ENCODE measurements at regions not wholly inside any gene's neighbourhood (a gene's known extent, or its start where the extent isn't known, plus 50 kb on each side); places are given as distances from the start of the nearest gene placed in this dataset.

GRCh38 chr14:62101189-62101588, 339.0 kb downstream of the SNAPC1 start:
- no peak for DNase-seq

DNA sequence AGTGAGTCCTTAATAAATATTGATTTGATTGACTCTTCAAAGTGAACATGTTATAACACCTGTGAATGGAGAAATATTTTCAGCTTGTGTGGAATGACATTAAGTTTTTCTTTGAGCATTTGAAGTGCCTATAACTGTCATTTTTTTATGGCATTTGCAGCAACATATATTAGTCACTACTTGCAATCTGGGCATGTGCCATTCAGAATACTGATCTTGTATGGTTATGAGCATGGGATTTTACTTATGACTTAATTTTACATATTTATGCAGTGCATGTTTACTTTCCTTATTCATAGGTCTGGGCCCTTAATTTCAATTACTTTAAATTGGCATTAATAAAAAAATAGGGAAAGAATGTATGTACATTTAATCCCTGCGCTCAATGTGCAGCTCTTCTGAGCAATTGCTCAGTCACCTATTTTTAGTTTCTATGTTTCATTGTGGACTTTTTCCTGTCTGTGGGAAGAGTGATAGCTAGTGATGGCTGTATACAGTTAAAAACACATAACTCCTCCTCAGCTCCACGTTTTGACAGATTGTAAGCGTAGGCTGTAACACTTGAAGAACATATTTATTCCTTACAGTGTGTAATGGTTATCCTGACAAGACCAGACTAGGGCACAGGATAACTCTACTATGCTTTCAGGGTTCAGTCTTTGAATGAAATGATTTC, 339.6 kb downstream of the SNAPC1 start:
- no peak for DNase-seq

DNA sequence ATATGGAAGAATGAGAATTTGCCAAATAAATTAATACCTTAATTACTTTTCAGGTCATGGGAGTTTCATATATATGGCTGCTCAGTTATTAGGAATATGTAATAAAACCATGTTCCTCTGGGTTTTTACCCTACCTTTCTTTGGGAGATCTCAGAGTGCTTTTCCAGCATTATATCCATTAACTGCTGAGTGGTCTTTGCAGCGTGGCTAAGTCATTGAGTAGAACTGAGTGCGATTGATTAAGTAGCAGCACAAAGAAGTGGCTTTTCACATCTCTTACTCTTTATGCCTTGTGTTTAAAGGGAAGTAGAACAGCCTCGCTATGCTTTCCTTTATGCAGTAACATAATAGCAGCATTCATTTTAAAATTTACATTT, 340.1 kb downstream of the SNAPC1 start:
- no peak for DNase-seq

GRCh38 chr14:62103464-62103863, 341.2 kb downstream of the SNAPC1 start:
- peak; percentile 36 for DNase-seq

- DNase-seq = no peak
These were observed 348.7 kb downstream of the SNAPC1 start for GRCh38 chr14:62110941-62111340.

GRCh38 chr14:62117010-62117750, 355.0 kb downstream of the SNAPC1 start:
- DNase-seq = peak; percentile 41

DNA sequence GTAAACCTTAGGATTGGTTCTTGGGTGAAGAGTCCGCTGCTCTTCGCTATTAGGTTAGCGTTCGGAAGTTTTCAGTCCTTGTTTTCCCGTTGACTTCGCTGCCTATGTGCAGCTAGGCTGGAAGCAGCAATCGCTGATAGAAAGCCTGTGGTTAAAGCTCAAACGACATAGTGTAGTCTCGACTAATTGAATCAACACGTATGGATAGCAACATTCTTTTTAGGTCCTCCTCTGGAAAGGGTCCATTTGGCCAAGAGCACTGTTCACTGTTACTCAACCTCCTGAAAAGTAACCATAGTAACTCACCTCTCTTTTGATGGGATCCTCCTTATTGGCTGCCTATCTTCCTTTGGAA, 355.5 kb downstream of the SNAPC1 start:
- DNase-seq = no peak

- DNase-seq = no peak
These were observed 356.2 kb downstream of the SNAPC1 start for GRCh38 chr14:62118461-62118860.

DNA sequence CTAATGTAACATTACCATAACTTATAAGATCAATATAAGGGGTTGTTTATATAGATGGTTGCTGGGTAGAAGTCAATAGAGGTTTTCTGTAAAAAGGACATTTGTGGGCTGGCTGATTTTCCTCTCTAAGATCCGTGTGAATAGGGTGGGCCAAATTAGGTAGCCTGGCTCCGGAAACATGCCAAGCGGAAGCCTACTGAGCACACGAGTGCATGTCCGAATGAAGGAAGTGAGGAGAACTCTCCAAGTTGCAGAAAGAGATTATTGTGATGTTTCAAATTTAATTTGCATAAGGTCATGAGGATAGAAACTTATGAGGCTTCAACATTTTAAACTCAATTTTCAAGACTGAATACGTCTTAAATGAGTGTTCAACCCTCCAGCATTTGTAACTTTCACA, 356.7 kb downstream of the SNAPC1 start:
- no peak for DNase-seq

DNA sequence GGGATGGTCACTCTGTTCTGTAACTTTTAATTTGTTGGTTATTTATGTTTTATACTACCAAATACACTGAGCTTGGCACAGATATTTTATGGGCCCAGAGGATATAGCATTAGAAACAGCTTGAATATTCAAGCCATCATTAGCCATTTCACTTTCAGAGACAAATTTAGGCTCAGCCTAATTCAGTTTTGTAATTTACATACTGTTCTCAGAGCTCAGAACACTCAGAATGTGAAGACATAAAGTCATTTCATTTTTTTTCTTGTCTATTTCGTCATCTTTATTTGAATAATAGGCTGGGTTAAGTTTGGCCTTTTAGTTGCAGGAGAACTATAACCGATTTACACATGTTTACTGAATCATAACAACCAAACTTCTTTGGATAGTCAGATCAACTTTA, 361.7 kb downstream of the SNAPC1 start:
- no peak for DNase-seq

- no peak for DNase-seq
These were observed 363.6 kb downstream of the SNAPC1 start for GRCh38 chr14:62125793-62126192.

DNA sequence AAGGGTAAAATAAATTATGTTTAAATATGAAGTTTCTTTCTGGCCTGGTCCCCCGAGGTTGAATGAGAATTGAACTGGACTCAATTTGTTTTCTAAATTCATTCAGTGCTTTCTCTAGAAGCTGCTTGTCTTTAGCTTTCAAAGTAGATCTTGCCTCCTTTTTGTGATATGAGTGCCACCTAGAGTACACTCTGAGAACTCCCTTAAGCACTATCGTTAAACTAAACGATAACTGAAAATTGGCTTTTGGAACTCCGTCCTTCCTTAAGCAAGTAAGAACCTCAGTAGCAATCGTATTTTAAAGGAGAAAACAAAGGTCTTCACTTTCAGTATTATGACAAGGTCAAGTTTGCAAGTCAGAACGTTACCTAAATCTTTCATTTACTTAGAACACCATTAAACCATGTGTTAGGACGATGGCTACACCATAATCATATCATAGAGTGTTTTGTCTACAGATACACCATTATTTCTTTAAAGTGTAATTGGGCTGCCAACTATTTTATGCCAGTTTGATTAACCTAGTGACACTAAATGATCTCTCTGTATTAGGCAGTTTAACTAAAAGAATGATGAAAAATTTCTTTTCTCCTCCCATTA, 364.8 kb downstream of the SNAPC1 start:
- no peak for DNase-seq

DNA sequence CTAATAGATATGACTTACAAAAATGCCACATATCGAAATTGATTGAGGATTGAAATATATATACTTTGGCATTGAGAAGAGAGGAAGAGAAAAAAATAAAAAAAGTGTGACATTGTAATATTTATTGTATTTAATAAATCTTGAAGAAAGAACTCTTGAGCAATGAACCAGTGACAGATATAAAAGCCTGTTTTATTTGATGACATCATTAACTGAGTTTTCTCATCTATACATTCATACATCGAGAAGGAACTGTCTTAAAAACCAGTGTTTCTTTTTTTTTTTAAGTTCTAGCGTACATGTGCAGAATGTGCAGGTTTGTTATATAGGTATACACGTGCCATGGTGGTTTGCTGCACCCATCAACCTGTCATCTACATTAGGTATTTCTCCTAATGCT, 368.2 kb downstream of the SNAPC1 start:
- DNase-seq = no peak

GRCh38 chr14:62133776-62134550, 371.7 kb downstream of the SNAPC1 start:
- DNase-seq = no peak

GRCh38 chr14:62138593-62138992, 376.4 kb downstream of the SNAPC1 start:
- no peak for DNase-seq

DNA sequence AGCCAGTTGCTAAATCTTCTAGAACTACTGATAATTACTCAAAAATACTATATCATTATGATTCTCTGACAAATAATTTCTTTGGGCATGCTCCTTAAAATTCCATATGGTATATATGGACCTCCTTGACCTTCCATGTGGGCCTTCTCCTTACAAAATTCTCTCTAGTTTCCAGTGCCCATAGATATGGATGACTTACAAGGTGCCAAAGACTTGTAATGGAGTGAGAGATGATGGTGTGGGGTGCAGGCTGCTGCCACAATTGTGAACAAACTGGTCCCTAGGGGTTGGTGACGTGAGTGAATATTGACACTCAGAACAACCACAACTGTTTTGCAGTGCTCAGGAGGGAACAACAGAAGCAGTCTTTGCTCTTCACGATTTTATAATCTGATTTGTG, 378.9 kb downstream of the SNAPC1 start:
- no peak for DNase-seq

- no peak for DNase-seq
These were observed 381.0 kb downstream of the SNAPC1 start for GRCh38 chr14:62143245-62143644.

DNA sequence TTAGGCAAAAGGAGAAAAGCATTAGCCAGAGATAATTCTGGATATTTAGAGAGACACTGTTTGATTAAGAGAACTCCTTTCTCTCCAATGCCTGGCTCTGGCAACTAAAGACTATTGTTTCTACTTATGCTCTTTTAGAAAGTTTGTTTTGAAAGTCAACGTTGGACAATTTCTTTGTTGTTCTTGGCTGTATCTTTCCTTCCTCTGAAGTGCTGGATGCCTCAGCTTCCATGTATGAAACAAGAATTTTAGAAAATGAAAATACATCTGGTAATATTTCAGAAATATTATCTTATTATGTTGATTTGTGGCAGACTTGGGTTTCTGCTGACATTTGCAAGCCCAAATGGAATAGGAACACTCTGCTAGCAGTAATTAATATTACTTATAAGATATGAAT, 382.6 kb downstream of the SNAPC1 start:
- no peak for DNase-seq

DNA sequence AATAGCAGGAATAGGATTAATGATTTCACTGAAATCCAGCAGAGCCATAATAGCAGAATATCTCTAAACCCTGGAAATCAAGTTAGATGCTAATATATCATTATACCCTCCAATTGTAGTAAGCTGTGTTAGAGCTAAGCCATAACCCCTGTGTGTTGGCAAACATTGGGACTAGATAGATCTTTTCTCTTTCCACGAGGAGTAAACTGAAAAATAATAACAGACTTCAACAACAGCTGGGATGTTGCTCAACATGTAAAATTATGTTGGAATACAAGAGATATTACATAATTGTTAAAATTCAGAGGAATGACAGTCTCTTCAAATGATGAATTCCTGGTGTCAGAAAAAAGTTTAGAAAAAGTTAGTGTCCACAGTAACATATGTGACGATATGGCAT, 383.8 kb downstream of the SNAPC1 start:
- DNase-seq = no peak

DNA sequence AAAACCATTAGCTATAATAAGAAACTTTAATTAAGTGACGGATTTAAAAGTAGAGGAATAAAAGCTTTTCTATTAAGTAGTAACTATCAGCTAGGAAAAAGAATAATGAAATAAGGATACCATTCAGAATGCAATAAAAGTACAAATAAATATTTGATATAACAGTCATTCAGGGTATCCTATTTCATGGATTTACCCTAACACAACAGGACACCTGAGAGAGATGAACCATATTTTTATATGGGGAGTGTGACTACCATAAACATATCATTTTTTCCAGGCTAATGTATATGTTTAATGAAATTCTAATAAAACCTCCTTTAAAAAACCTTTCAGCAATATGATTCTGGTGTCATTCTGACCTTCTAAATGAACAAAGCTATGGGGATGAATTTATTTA, 393.8 kb downstream of the SNAPC1 start:
- no peak for DNase-seq

GRCh38 chr14:62158779-62159178, 396.6 kb downstream of the SNAPC1 start:
- DNase-seq = no peak

GRCh38 chr14:62159314-62159713, 397.1 kb downstream of the SNAPC1 start:
- no peak for DNase-seq

- DNase-seq = peak; percentile 51
These were observed 400.9 kb downstream of the SNAPC1 start for GRCh38 chr14:62162998-62163589.
